T47D (cell line): ENCODE measurements at regions not wholly inside any gene's neighbourhood (a gene's known extent, or its start where the extent isn't known, plus 50 kb on each side); places are given as distances from the start of the nearest gene placed in this dataset.
A peak's percentile ranks its signal among the peaks of the same experiment; 100 is the strongest.

Source experiments
- DNase-seq, 2 experiments: peaks; one replicate each; pipeline versions ENCODE4 v3.0.0 to v3.0.0-alpha.2; 2011 to 2012; ENCODE audit warnings: low read depth in 1 of 2, low spot score in 1 of 2
- JUND ChIP-seq: IDR thresholded peaks from 2 replicates; pipeline ENCODE4 v1.6.1; 2012; ENCODE audit warnings: low read depth
- in situ Hi-C: cut with HindIII; loops from 2 replicates; pipeline ENCODE4 v1.10.0; 2016; ENCODE audit warnings: low sequenced_read_pairs, low pct_unique_long_range_greater_than_20kb

DNA sequence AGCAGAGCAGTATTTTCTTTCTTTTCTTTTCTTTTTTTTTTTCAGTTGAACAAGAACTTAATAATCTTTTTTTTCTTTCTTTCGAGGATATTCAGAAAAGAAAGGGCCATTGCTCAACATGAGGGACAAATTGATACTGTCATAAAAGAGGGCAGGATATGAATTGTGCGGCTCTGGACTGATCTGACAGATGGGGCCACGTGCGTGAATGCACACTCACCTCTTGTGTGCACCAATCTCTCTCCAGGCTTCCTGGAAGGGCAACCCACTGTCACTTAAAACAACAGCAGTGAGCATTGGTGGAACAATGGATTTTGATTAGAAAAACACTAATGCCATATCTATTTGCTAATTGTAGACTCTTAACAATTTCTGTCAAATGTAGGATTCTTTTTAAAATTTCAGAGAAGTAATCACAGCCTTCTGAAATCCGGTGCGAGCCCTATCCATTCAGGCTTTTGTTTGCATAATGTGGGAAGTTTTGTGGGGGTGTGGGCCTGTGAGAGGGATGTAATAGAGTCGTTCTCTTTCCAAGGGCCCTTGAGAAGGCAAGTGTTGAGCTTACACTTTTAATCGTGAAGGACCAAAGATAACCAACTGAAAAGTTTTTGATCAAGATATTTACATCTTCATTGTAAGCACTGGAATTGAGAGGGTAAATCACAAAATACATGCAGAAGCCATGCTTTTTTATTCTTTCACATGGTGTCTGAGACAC is 298.8 kb downstream of the SP3 start:
- in situ Hi-C loops, result no loop called here
- no peak for DNase-seq
- no peak for TF ChIP-seq JUND

DNA sequence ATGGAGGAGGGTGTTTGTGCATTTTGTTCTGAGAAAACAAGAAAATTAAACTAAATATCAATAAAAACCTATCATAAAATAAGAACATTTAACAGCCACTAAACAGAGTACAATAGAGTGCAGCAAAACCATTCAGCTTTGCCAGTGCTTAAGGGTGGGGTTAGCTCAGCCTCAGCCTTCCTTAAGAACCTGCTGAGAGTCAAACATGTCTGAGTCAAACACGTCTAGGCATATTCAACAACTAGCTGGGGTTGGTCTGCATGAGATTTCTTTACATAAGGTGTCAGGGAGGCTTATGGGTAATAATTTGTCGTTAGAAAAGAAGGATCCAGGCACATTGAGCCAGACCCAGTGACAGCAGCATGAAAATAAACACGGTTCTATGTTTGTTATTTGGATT is 298.2 kb downstream of the SP3 start:
- in situ Hi-C loops, result no loop called here
- TF ChIP-seq JUND, result no peak
- DNase-seq, result no peak

DNA sequence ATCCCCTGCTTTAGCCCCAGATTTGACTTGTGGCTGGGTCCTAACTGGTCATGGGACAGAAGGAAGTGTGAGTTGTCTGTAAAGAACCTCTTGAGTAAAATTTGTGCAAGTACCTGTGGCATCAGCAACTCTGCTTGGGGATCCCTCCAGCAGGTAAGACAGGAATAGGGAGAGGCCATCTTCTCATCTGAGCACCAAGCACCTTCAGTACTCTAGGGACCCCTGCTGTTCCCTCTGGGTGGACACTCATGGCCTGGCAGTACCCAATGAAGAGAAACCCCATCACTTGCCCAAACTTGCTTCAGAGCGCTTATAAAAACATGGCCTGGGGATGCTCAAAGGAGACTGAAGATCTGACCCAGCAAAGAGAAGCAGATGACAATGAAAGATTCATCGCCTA is 297.8 kb downstream of the SP3 start:
- in situ Hi-C loops, result no loop called here
- TF ChIP-seq JUND, result no peak
- DNase-seq, result peak in 1 of 2 experiments; percentile 33

- DNase-seq, result no peak
- TF ChIP-seq JUND, result no peak
- in situ Hi-C loops, result no loop called here
These were observed 295.8 kb downstream of the SP3 start for GRCh38 chr2:173669271-173669853.

- no peak for TF ChIP-seq JUND
- in situ Hi-C loops, result no loop called here
- DNase-seq, result no peak
These were observed 295.3 kb downstream of the SP3 start for GRCh38 chr2:173669888-173670287.

GRCh38 chr2:173672573-173673340 is 292.4 kb downstream of the SP3 start:
- no peak for TF ChIP-seq JUND
- in situ Hi-C loops, result no loop called here
- DNase-seq, result no peak

DNA sequence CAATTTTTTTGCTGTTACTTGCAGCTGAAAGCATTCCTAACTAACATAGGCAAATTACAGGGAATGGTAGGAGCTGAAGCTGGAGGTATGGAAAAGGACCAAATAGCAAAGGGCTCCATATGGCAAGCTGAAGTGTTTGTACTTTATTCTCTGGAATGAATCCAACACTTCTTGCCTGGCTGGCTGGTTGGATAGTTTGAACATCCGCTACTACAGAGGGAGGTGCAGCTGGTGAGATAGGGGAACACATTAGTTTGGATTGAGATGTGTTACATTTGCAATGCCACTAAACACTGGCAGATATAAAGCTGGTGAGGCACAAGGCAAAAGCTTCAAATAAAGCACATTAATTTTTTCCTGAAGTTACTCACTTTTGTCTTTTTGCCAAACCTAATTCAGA is 291.5 kb downstream of the SP3 start:
- TF ChIP-seq JUND, result no peak
- DNase-seq, result no peak
- in situ Hi-C loops, result no loop called here

DNA sequence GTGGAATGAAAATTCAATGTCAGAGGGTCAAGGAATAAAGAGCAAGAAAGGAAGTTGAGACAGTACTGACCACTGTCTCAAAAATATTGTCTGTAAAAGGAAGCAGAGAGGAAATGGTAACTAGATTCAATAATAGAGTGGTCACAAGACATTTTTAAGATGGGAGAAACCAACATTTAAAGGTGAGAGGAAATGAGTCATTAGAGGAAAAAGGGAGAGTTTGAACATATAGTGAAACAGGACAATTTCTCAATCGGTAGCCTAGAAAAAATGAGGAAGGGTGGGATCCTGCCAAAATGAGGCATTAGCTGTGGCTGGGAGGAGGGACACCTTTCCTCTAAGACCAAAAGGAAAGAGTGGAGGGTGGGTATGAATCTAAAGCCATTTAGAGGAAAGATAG is 288.5 kb downstream of the SP3 start:
- in situ Hi-C loops, result no loop called here
- no peak for DNase-seq
- TF ChIP-seq JUND, result no peak

GRCh38 chr2:173678186-173678585 is 287.0 kb downstream of the SP3 start:
- TF ChIP-seq JUND, result no peak
- no peak for DNase-seq
- in situ Hi-C loops, result no loop called here

- TF ChIP-seq JUND, result no peak
- in situ Hi-C loops, result no loop called here
- peak in 1 of 2 experiments; percentile 49 for DNase-seq
These were observed 284.6 kb downstream of the SP3 start for GRCh38 chr2:173680574-173680973.

GRCh38 chr2:173681881-173682650 is 283.1 kb downstream of the SP3 start:
- TF ChIP-seq JUND, result no peak
- DNase-seq, result peak in 1 of 2 experiments; percentile 22
- in situ Hi-C loops, result no loop called here

DNA sequence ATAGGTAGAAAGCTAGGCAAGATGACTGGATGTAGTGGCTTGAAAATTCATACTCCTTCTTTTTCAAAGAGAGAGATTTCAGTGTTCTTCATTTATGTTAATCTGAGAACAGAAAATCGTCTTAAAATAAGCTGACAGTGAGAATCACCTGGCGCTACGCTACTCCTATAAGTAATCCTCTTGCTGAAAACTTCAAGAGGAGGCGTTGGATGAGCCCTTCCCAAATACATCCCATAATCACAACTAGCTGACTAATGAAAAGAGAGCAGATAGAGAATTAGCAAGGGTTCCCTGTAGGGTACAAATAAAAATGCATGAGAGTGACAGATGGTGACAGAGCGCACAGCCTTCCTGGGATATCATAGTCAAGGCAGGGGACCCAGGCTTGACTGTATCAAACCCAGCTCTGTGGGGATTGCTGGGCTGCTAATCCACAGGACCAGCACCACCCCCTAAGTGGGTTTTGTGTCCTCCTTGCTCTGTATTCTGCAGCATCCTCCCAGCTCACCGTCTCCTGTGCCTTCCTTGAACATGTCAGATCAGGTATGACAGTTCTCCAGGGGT is 280.2 kb downstream of the SP3 start:
- no peak for TF ChIP-seq JUND
- in situ Hi-C loops, result no loop called here
- DNase-seq, result no peak
